ENCODE measurements at regions not wholly inside any gene's neighbourhood (a gene's known extent, or its start where the extent isn't known, plus 50 kb on each side); places are given as distances from the start of the nearest gene placed in this dataset.

DNA sequence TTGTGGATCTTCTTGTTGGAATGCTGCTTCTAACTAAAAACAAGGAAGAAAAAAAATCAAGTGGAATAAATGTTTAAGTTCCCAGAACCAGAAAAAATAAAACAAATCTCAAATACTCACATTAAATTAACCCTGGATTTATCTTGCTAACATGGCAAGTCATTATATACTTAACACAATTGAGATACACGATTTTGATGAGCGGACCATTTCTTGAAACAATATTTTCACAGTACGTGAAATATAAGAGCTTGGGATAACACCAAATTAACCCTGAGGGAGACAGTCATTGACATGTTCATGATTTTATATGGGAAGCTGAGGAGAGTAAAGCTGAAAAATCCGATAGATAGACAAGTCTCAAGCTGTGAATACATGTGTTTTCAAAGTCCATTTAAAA lies 128.6 kb downstream of the PTCSC3 start:
- no peak overlapping the region for H3K27ac Mint-ChIP-seq
- no peak overlapping the region for H3K4me3 Mint-ChIP-seq
- H3K27me3 Mint-ChIP-seq, result peaks cover 14% of the 10 kb centered on the region
- no peak for DNase-seq (ENCODE audit: extremely low spot score, unreplicated experiment)
- TF ChIP-seq CTCF (conservative IDR thresholded peaks at IDR 0.05), result no peak
- no peaks in the 10 kb centered on the region for H3K36me3 Mint-ChIP-seq
- no peaks in the 10 kb centered on the region for H3K4me1 Mint-ChIP-seq (ENCODE audit: unreplicated experiment)
- no peaks in the 10 kb centered on the region for H3K9me3 Mint-ChIP-seq

- no peak for TF ChIP-seq CTCF (conservative IDR thresholded peaks at IDR 0.05)
- Mint-ChIP-seq H3K27me3 (no peaks in the 10 kb centered on the region), H3K4me1 (ENCODE audit: unreplicated experiment) (no peaks in the 10 kb centered on the region), H3K4me3 (no peak overlapping the region), H3K27ac (no peak overlapping the region), H3K36me3 (no peaks in the 10 kb centered on the region), H3K9me3 (no peaks in the 10 kb centered on the region)
- no peak for DNase-seq (ENCODE audit: extremely low spot score, unreplicated experiment)
These were observed 140.8 kb downstream of the PTCSC3 start for GRCh38 chr14:36035675-36036074.

GRCh38 chr14:36028665-36029064 lies 147.9 kb downstream of the PTCSC3 start:
- no peak for TF ChIP-seq CTCF (conservative IDR thresholded peaks at IDR 0.05)
- no peaks in the 10 kb centered on the region for H3K27me3 Mint-ChIP-seq
- no peak overlapping the region for H3K4me3 Mint-ChIP-seq
- H3K27ac Mint-ChIP-seq, result no peak overlapping the region
- DNase-seq (ENCODE audit: extremely low spot score, unreplicated experiment), result no peak
- no peaks in the 10 kb centered on the region for H3K4me1 Mint-ChIP-seq (ENCODE audit: unreplicated experiment)
- no peaks in the 10 kb centered on the region for H3K36me3 Mint-ChIP-seq
- no peaks in the 10 kb centered on the region for H3K9me3 Mint-ChIP-seq

- Mint-ChIP-seq H3K27me3 (no peaks in the 10 kb centered on the region), H3K4me1 (ENCODE audit: unreplicated experiment) (peaks cover under 1% of the 10 kb centered on the region), H3K36me3 (no peaks in the 10 kb centered on the region), H3K27ac (no peak overlapping the region), H3K9me3 (no peaks in the 10 kb centered on the region), H3K4me3 (no peak overlapping the region)
- no peak for DNase-seq (ENCODE audit: extremely low spot score, unreplicated experiment)
- TF ChIP-seq CTCF (conservative IDR thresholded peaks at IDR 0.05), result peak; percentile 22
These were observed 148.3 kb downstream of the PTCSC3 start for GRCh38 chr14:36028218-36028617.

DNA sequence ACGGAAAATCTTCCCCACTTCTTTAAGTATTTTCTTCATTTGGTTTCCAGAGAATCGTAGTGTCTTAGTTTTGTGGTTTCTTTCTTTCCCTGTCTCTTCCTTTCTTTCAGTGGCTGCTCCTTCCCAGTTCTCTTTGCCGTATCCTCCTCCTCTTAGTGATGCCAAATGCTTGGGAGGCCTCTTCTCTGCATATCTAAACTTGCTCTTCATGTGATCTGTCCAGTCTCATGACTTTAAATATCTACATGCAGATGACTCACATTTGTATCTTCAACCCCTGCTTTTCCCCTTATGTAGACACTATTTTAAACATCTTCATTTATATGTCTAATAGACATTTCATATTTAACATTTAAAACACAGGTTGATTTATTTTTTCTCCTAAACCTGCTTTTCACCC lies 149.2 kb downstream of the PTCSC3 start:
- Mint-ChIP-seq H3K4me3 (no peak overlapping the region), H3K36me3 (no peaks in the 10 kb centered on the region), H3K9me3 (no peaks in the 10 kb centered on the region), H3K27me3 (no peaks in the 10 kb centered on the region), H3K27ac (no peak overlapping the region), H3K4me1 (ENCODE audit: unreplicated experiment) (peaks cover 7% of the 10 kb centered on the region)
- no peak for TF ChIP-seq CTCF (conservative IDR thresholded peaks at IDR 0.05)
- no peak for DNase-seq (ENCODE audit: extremely low spot score, unreplicated experiment)

DNA sequence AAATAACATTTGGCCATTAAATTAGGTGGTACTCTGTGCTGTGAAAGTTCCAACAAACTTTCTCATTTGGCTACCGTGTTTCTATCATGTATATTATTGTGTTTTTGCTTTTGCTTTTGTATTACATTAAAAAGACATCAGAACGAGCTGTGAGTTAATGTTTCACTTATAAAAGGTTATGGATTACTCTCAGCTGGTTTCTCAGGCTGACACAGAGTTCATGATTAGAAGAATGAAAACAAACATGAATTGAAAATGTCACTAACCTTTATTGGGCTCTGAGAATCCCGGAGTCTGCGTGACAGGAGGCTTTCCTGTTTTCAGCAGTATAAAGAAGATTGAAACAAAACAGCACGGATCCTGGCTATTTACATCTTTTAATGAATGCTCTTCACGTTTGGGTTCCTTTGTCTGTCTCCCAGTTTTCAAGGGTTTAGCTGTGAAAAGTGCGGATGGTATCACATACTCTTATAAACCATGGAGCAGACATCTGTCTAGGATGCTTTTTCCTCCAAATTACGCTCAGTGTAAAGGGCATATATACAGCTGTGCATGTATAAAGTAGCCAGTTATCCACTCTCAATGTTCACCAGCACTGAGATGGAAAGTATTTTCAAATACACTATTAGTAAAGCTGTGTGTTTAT lies 153.6 kb downstream of the PTCSC3 start:
- no peak for DNase-seq (ENCODE audit: extremely low spot score, unreplicated experiment)
- peaks cover 7% of the 10 kb centered on the region for H3K4me1 Mint-ChIP-seq (ENCODE audit: unreplicated experiment)
- TF ChIP-seq CTCF (conservative IDR thresholded peaks at IDR 0.05), result no peak
- H3K36me3 Mint-ChIP-seq, result no peaks in the 10 kb centered on the region
- H3K27me3 Mint-ChIP-seq, result no peaks in the 10 kb centered on the region
- no peak overlapping the region for H3K27ac Mint-ChIP-seq
- H3K9me3 Mint-ChIP-seq, result no peaks in the 10 kb centered on the region
- H3K4me3 Mint-ChIP-seq, result no peak overlapping the region
